ENCODE measurements at regions not wholly inside any gene's neighbourhood (a gene's known extent, or its start where the extent isn't known, plus 50 kb on each side); places are given as distances from the start of the nearest gene placed in this dataset.

DNA sequence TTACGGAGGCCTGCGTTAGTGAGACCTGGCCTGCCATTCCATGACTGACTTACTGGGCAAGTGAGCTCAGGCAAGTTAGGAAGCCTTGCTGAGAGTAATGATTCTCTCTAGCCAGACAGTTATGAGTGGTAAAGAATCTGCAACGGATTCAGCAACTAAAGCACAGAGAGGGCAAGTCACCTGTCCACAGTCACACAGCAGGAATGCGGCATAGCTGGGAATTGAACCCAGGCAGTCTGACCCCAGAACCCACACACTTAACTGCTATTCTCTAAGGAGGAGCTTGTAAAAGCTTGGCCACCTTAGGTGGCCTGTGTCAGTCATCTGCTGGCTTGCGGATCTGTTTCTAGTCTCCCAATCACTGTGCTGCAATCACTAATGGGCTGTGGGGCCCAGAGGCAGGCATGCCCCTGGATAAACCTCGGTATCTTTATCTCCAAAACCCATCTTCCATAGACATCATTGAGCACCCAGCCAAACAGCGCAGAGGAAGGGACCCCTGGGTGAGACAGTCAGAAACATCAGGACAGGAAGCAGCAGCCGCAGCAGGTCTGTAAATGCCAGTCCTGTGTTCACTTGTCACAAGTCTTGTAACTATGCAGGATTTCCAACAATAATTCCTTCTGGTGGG lies 215.9 kb upstream of the KCNG1 start:
- TF ChIP-seq GLIS3 (CRISPR knock-in tag; IDR thresholded peaks at IDR 0.05) (no peak), PPARA (CRISPR knock-in tag; IDR thresholded peaks at IDR 0.05; ENCODE audit: borderline replicate concordance) (no peak), ZNF70 (CRISPR knock-in tag; IDR thresholded peaks at IDR 0.05) (no peak), OSR1 (CRISPR knock-in tag; IDR thresholded peaks at IDR 0.05) (no peak), ZNF8 (CRISPR knock-in tag; IDR thresholded peaks at IDR 0.05) (no peak)
- TF ChIP-seq, protein P1, sequence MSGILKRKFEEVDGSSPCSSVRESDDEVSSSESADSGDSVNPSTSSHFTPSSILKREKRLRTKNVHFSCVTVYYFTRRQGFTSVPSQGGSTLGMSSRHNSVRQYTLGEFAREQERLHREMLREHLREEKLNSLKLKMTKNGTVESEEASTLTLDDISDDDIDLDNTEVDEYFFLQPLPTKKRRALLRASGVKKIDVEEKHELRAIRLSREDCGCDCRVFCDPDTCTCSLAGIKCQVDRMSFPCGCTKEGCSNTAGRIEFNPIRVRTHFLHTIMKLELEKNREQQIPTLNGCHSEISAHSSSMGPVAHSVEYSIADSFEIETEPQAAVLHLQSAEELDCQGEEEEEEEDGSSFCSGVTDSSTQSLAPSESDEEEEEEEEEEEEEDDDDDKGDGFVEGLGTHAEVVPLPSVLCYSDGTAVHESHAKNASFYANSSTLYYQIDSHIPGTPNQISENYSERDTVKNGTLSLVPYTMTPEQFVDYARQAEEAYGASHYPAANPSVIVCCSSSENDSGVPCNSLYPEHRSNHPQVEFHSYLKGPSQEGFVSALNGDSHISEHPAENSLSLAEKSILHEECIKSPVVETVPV (CRISPR knock-in tag; IDR thresholded peaks at IDR 0.05) = no peak

Data from SK-N-SH treated with all-trans-retinoic acid at 6 μM for 48 hours (cell line).